Mammary epithelial cell (primary cell): ENCODE measurements at regions not wholly inside any gene's neighbourhood (a gene's known extent, or its start where the extent isn't known, plus 50 kb on each side); places are given as distances from the start of the nearest gene placed in this dataset.

ENCODE experiments used
- CTCF ChIP-seq, 2 donors: IDR thresholded peaks in 1 of 2; conservative IDR thresholded peaks in 1 of 2; 2 replicates each; pipeline ENCODE4 v1.5.1; 2011 to 2012; ENCODE audit warnings: inconsistent platforms in 2 of 2, low read length in 2 of 2, mild to moderate bottlenecking in 2 of 2, control low read depth in 1 of 2, low read depth in 1 of 2; ENCODE audit not compliant: insufficient read depth in 1 of 2; ENCODE audit errors: extremely low read depth in 1 of 2
- EZH2 ChIP-seq: IDR thresholded peaks from 2 replicates; pipeline ENCODE4 v1.6.1; 2012; ENCODE audit warnings: low read length, inconsistent platforms, borderline replicate concordance

GRCh38 chr3:22476976-22477375, 726.0 kb upstream of the ZNF385D start:
- TF ChIP-seq CTCF (conservative IDR thresholded peaks at IDR 0.05 in 1 of 2, IDR thresholded peaks at IDR 0.05 in 1 of 2; ENCODE audit: extremely low read depth in 1 of 2, insufficient read depth in 1 of 2, low read depth in 1 of 2, low read length in 2 of 2) (no peak), EZH2 (no peak)
